ENCODE measurements at regions not wholly inside any gene's neighbourhood (a gene's known extent, or its start where the extent isn't known, plus 50 kb on each side); places are given as distances from the start of the nearest gene placed in this dataset.

DNA sequence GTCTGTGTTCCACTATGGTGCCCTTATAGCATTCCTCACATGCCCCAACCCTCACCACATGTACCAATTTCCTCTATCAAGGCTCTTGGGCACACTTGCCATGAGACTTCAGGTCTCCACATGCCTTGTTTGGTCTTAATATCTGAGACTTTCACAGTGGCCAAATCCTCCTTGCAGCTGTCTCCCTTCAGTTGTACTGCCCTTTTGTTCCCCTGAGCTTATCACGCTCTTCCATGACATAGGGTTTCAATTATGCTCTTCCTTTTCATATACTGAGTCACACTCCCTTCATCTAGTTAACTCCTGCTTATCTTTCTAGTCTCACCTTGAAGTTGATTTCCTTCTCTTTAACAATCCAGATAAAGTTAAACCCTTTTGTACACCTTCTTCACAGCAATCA lies 212.9 kb downstream of the PDHA2 start:
- DNase-seq (ENCODE audit: insufficient read length) (no peak), FAIRE-seq (no peak)
- TF ChIP-seq POLR2A (IDR thresholded peaks at IDR 0.05; ENCODE audit: low read depth, low read length) (no peak), POLR2AphosphoS5 (IDR thresholded peaks at IDR 0.05; ENCODE audit: low read depth, low read length) (no peak), TAF1 (IDR thresholded peaks at IDR 0.05; ENCODE audit: borderline replicate concordance, low read depth, low read length) (no peak)

DNA sequence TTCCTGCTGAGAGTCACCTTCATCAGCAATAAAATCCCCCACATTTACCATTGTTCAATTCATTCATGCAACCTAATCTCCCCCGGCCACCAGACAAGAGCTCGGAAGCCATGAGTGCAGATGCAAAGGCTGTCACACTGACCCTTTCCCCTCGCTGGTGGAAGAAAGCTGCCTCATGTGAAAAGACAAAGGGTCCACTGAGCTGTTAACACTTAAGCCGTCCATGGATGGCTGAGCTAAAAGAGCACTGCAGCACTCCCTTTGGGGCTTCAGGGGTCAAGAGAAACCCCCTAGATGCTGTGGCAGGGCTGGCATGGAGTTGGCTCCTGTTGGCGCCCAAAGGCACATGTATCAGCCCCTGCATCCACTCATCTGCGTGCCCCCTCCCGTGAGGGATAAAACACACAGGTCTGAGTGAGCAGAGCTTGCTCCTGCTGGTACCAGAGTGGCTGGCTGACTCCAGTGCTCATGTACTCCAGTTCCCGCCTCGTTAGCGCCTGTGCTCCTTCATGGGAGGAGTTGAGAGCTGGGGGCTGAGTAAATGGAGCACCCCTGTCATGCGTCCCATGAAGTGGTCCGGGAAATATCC lies 216.5 kb downstream of the PDHA2 start:
- DNase-seq (ENCODE audit: insufficient read length) (no peak), FAIRE-seq (no peak)
- TF ChIP-seq POLR2A (IDR thresholded peaks at IDR 0.05; ENCODE audit: low read depth, low read length) (no peak), POLR2AphosphoS5 (IDR thresholded peaks at IDR 0.05; ENCODE audit: low read depth, low read length) (no peak), TAF1 (IDR thresholded peaks at IDR 0.05; ENCODE audit: borderline replicate concordance, low read depth, low read length) (no peak)

DNA sequence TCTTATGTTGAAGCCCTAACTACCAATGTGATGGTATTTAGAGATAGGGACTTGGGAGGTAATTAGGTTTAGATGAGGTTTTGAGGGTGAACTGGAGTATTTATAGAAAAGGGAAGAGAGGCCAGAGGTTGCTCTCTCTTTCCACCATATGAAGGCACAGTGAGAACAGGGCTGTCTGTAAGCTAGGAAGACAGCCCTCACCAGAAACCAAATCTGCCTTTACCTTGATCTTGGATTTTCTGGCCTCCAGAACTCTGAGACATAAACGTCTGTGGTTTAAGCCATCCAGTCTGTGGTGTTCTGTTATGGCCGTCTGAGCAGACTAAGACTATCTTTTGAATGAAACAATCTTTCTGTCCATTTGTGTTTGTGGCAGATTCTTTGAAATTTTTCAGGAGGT lies 223.7 kb downstream of the PDHA2 start:
- DNase-seq (ENCODE audit: insufficient read length) = no peak
- no peak for TF ChIP-seq POLR2A (IDR thresholded peaks at IDR 0.05; ENCODE audit: low read depth, low read length)
- TF ChIP-seq TAF1 (IDR thresholded peaks at IDR 0.05; ENCODE audit: borderline replicate concordance, low read depth, low read length) = no peak
- TF ChIP-seq POLR2AphosphoS5 (IDR thresholded peaks at IDR 0.05; ENCODE audit: low read depth, low read length) = no peak
- FAIRE-seq = no peak

DNA sequence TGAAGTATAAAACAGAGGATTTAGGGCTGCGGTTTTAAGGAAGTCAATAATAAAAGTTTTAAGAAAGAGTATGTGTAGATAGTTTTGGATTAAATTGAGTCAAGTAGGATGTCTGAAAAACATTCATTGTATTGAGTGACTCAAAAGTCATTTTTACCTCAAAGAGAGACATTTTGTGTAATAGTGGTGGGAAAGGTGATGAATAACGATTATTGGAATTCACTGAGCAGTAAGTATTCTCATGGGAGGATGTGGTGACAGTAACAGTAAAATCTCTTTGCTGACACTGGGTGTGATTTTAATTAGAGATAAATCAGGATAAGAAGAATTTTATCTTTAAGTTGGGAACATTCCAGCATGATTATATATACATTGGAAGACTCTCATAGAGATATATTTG lies 233.6 kb downstream of the PDHA2 start:
- DNase-seq (ENCODE audit: insufficient read length) (no peak), FAIRE-seq (no peak)
- TF ChIP-seq POLR2AphosphoS5 (IDR thresholded peaks at IDR 0.05; ENCODE audit: low read depth, low read length) (no peak), TAF1 (IDR thresholded peaks at IDR 0.05; ENCODE audit: borderline replicate concordance, low read depth, low read length) (no peak), POLR2A (IDR thresholded peaks at IDR 0.05; ENCODE audit: low read depth, low read length) (no peak)

DNA sequence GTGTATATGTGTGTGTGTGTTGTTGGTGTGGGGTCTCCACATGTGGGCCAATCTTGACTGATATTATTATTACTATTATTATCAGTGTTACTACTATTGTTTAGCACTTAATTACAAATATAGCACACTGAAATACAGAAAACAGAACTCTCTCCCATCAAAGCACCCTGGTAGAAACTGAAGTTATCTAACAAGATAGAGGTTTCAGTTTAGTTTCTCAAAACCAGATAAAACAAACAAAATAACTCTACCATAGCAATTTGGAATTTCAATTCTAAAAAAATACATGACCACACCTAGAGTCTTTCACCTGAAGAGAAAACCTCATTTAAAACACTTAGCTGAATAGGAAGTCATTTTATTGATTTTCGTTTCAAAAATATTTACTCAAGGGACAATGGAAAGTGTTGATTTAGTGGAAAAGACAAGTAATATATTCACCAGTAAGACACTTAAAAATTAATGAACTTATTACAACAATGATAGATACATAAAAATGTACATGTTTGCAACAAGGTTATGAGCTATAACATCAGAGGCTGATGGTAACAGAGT lies 252.3 kb downstream of the PDHA2 start:
- no peak for FAIRE-seq
- no peak for TF ChIP-seq TAF1 (IDR thresholded peaks at IDR 0.05; ENCODE audit: borderline replicate concordance, low read depth, low read length)
- no peak for TF ChIP-seq POLR2A (IDR thresholded peaks at IDR 0.05; ENCODE audit: low read depth, low read length)
- no peak for TF ChIP-seq POLR2AphosphoS5 (IDR thresholded peaks at IDR 0.05; ENCODE audit: low read depth, low read length)
- no peak for DNase-seq (ENCODE audit: insufficient read length)

DNA sequence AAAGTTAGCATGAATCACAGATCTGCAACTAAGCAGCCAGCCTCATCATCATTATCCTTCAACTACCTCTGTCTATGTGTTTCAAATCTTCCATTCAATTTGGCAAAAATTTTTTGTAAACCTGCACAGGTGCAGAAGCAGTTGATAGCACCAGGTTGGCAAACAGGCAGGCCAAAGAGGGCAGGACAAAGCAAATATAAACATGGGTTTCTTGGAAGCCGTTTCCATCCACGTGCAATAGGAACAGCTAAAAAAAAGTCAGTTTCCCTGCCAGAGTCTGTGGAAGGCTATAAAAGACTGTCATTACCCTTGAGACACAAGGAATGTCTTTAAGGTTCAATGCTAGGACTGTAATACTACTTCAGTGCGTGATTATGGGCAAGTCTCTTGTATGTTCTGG lies 253.2 kb downstream of the PDHA2 start:
- TF ChIP-seq POLR2AphosphoS5 (IDR thresholded peaks at IDR 0.05; ENCODE audit: low read depth, low read length) (no peak), POLR2A (IDR thresholded peaks at IDR 0.05; ENCODE audit: low read depth, low read length) (no peak), TAF1 (IDR thresholded peaks at IDR 0.05; ENCODE audit: borderline replicate concordance, low read depth, low read length) (no peak)
- DNase-seq (ENCODE audit: insufficient read length) = no peak
- FAIRE-seq = no peak

DNA sequence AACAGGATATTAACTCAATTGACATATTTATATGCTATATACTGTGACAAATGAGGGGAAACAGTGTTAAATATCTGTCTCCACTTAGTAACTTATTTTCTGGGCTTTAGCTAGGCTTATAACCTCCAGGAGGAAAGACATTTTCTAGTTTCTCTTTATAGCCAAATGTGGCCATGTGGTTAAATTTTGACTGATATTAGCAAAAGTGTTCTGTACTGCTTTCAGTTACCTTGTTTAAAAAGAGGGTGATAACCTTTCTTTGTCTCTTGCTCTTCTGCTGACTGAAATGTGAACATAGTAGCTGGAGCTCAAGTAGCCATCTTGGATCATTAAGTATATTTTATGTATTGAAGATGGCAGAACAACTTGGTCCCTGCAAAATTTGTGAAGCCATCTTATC lies 253.7 kb downstream of the PDHA2 start:
- DNase-seq (ENCODE audit: insufficient read length) (no peak), FAIRE-seq (no peak)
- TF ChIP-seq POLR2A (IDR thresholded peaks at IDR 0.05; ENCODE audit: low read depth, low read length) (no peak), TAF1 (IDR thresholded peaks at IDR 0.05; ENCODE audit: borderline replicate concordance, low read depth, low read length) (no peak), POLR2AphosphoS5 (IDR thresholded peaks at IDR 0.05; ENCODE audit: low read depth, low read length) (no peak)

DNA sequence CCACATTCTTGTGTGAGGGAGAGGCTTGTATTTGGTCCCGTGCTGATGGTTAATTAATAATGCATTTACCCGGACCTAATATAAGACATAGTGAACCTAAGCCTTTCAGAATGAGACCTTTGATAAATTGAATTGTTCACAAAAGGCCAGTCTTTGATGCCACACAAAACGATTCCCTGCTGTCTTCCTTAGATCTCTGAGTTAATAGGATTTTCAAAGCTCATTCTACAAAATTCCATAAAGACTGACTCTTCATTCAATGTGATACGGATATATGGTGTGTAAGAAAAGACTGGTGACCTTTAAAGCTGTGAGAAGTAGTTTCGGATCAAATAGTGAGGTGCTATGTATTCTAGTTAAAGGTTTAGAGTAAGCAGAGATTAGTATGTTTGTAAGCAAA lies 254.3 kb downstream of the PDHA2 start:
- FAIRE-seq (no peak), DNase-seq (ENCODE audit: insufficient read length) (no peak)
- TF ChIP-seq POLR2A (IDR thresholded peaks at IDR 0.05; ENCODE audit: low read depth, low read length) (no peak), TAF1 (IDR thresholded peaks at IDR 0.05; ENCODE audit: borderline replicate concordance, low read depth, low read length) (no peak), POLR2AphosphoS5 (IDR thresholded peaks at IDR 0.05; ENCODE audit: low read depth, low read length) (no peak)

DNA sequence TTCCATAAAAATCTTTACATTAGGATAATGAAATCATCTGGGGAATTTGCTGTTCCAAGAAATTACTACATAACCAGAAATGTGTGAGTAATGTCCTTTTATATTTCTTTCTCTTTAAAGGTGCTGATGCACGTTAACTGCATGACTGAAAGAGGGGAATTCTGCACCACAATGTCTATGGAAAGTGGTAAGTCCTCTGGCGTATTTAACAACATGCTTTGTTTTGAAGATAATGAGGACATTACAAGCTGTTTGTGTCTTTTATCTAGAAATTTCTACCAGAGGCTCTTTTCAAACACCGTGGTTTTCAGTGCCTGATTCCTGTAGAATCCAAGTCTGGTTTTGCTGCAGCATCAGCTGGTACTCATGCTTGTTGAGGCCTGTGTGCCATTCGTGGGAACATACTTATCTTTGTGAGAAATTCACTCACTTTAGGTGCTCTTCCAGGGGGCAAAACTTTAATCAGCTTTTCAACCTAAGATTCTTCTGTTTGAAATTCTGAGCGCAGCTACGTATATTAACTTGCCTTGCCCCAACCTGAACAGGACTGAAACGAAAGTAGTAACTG lies 257.2 kb downstream of the PDHA2 start:
- DNase-seq (ENCODE audit: insufficient read length) (no peak), FAIRE-seq (no peak)
- TF ChIP-seq POLR2AphosphoS5 (IDR thresholded peaks at IDR 0.05; ENCODE audit: low read depth, low read length) (no peak), POLR2A (IDR thresholded peaks at IDR 0.05; ENCODE audit: low read depth, low read length) (no peak), TAF1 (IDR thresholded peaks at IDR 0.05; ENCODE audit: borderline replicate concordance, low read depth, low read length) (no peak)

DNA sequence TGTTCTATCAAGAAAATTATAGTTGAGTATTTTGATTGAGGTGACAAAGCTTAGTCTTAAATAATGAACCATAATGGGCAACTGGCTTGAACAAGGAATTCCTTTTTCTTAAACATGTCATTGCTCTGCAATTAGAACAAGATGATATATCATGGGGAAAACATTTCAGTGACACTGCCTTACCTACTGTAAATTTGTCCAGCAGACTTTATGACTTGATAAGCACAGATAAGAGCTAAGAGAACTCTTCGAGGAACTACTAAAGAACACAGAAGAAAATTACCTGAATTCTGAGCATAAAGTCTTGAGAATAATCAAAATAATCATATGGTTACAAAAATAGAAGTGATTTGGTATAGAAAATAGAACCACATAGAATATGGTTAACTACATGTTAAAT lies 257.8 kb downstream of the PDHA2 start:
- TF ChIP-seq POLR2AphosphoS5 (IDR thresholded peaks at IDR 0.05; ENCODE audit: low read depth, low read length) = no peak
- no peak for TF ChIP-seq TAF1 (IDR thresholded peaks at IDR 0.05; ENCODE audit: borderline replicate concordance, low read depth, low read length)
- TF ChIP-seq POLR2A (IDR thresholded peaks at IDR 0.05; ENCODE audit: low read depth, low read length) = no peak
- FAIRE-seq (no peak), DNase-seq (ENCODE audit: insufficient read length) (no peak)

DNA sequence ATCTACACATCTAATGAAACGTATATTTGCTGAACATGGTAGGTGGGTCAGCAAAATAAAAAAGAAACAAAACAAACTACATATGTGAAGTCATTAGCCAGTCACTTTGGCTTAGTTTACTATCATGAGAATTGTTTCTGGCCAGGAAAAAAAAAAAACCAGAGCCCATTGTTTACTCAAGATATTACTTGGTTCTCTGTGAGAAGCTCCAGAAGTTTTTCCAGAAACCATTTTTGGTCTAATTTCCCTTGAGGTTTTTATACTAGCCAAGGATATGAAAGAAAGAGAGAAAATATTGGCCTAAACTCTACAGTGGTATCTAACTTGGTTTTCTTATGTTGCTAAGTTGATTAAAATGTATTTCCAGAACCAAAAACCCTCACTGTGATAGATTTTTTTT lies 259.1 kb downstream of the PDHA2 start:
- TF ChIP-seq POLR2AphosphoS5 (IDR thresholded peaks at IDR 0.05; ENCODE audit: low read depth, low read length) (no peak), TAF1 (IDR thresholded peaks at IDR 0.05; ENCODE audit: borderline replicate concordance, low read depth, low read length) (no peak), POLR2A (IDR thresholded peaks at IDR 0.05; ENCODE audit: low read depth, low read length) (no peak)
- FAIRE-seq = no peak

DNA sequence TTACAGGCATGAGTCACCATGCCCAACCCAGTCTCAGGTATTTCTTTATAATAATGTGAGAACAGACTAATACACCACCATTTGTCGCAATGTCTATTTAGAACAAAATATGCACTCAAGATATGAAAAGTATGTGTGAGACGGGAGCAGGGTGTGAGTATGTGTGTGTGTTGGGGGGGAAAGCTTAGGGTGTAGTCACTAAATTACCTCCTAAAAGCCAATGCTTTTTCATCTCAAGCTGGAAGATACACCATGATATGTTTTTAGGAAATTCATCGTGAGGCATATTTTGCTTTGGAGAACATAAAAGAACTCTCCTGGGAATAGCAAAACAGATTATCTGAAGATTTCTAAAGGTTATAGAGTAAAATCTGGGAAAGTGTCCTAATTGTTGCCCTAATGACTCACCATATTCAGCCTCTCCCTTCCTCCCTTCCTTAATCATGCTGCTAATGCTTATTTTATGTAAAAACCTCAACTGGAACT lies 262.7 kb downstream of the PDHA2 start:
- FAIRE-seq (no peak), DNase-seq (ENCODE audit: insufficient read length) (no peak)
- no peak for TF ChIP-seq POLR2A (IDR thresholded peaks at IDR 0.05; ENCODE audit: low read depth, low read length)
- TF ChIP-seq POLR2AphosphoS5 (IDR thresholded peaks at IDR 0.05; ENCODE audit: low read depth, low read length) = no peak
- no peak for TF ChIP-seq TAF1 (IDR thresholded peaks at IDR 0.05; ENCODE audit: borderline replicate concordance, low read depth, low read length)

More for the DNA sequence above, 259.1 kb downstream of the PDHA2 start:
- DNase-seq (ENCODE audit: insufficient read length) = no peak
